ENCODE measurements at regions not wholly inside any gene's neighbourhood (a gene's known extent, or its start where the extent isn't known, plus 50 kb on each side); places are given as distances from the start of the nearest gene placed in this dataset.

DNA sequence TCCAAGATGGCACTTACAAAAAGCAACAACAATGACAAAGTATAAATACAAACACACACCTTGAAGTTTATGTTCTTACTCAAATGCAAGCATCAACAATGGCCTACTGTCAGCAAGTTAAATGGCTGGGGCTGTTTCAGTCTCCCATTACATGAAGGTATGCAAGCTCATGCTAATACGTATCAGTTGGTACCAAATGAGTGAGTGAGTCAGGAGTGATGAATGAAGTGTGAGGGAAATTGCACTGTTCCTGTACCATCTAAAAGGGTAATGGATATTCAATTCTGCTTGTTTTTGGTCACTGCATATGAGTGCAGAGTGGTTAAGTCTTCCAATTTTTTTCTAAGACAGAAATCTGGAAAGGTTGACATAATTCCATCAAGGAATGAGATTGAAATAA lies 964.9 kb downstream of the MAT2B start:
- Mint-ChIP-seq H3K27ac (no peak overlapping the region), H3K27me3 (no peaks in the 10 kb centered on the region), H3K9me3 (ENCODE audit: low read depth) (peaks cover 3% of the 10 kb centered on the region), H3K4me1 (ENCODE audit: low read depth) (no peaks in the 10 kb centered on the region), H3K36me3 (no peaks in the 10 kb centered on the region), H3K4me3 (no peak overlapping the region)

DNA sequence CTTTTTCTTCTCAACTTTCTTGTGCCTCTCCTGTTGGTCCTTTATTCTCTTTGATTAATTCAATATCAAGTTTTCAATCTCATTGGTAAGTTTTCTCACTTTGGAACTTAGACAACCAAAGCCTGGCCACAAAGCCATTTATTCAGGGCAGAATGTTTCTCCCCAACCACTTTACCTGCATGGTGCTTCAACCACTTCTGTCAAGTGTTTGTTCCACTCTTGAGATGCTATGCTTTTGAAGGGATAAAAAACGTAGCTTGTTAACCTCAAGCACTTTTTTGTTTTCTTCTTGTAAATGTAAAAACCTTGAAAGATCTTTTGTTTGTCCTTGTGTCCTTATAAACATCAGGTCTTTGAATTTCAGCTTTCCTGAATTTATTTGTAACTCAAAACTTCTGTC lies 966.7 kb downstream of the MAT2B start:
- Mint-ChIP-seq H3K4me3 (no peak overlapping the region), H3K27me3 (no peaks in the 10 kb centered on the region), H3K9me3 (ENCODE audit: low read depth) (peaks cover 8% of the 10 kb centered on the region), H3K4me1 (ENCODE audit: low read depth) (no peaks in the 10 kb centered on the region), H3K36me3 (no peaks in the 10 kb centered on the region), H3K27ac (no peak overlapping the region)

DNA sequence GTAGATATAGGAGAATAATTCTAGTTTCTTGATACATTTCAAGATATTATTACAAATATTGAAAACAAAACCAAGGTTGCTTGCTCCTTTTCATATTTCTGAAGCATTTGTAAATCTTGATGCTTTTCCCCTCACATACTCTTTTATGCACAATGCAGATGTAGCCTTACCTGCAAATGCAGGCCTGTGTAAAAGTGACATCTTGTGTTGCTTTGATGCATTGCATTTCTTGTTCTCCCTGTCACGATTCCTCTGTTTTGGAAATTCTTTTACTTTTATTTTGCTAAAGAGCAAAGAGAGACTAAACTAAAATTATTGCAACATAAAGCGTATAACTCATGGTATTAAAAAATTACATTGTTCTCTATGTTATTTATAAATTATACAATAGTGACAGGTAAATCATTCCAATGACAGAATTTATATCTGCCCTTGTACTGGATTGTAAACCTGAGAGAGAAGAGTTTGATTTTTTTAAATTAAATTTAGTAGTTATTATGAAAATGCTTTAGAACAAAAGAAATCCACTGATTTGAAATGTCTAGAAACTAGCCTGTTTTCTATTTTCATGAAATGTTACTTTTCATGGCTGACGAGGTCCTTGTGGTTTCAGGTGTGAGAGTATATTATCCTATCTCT lies 970.0 kb downstream of the MAT2B start:
- H3K4me3 Mint-ChIP-seq = no peak overlapping the region
- no peaks in the 10 kb centered on the region for H3K36me3 Mint-ChIP-seq
- H3K9me3 Mint-ChIP-seq (ENCODE audit: low read depth) = peaks cover 8% of the 10 kb centered on the region
- no peaks in the 10 kb centered on the region for H3K4me1 Mint-ChIP-seq (ENCODE audit: low read depth)
- no peak overlapping the region for H3K27ac Mint-ChIP-seq
- no peaks in the 10 kb centered on the region for H3K27me3 Mint-ChIP-seq

DNA sequence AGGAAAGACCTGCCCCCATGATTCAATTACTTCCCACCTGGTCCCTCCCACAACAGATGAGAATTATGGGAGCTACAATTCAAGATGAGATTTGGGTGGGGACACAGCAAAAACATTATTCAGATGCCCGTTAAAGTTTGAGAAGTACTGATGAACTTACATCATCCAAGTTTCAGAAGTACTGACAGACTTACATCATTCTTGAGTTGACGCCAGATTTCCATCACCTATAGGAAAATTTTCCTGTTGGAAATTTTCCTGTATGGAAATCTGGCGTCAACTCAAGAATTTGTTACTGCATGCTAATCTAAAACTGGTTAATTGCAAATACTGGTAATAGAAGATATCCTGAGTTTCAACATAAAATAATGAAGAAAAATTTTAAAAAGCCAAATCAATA lies 975.9 kb downstream of the MAT2B start:
- Mint-ChIP-seq H3K27ac (no peak overlapping the region), H3K27me3 (no peaks in the 10 kb centered on the region)

DNA sequence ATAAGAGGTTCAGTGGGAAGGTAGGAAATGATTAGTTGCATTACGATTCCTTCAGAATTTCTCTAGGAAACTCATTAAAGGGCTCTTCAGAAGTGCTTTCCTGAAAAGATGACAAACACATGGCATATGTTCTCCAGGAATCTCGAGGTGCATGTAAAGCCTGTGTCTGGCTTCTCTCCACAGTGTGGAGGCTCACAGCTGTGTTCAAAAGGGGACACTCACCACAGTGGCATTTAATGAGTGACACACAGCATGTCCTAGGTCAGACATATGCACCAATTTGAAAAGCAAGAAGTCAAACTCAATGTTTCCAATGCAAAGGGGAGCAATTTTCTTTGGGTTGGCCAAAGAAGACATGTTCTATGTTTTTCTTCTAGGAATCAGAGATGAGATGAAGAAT lies 976.9 kb downstream of the MAT2B start:
- no peaks in the 10 kb centered on the region for H3K27me3 Mint-ChIP-seq
- H3K9me3 Mint-ChIP-seq (ENCODE audit: low read depth) = peaks cover 8% of the 10 kb centered on the region
- no peaks in the 10 kb centered on the region for H3K36me3 Mint-ChIP-seq
- no peak overlapping the region for H3K4me3 Mint-ChIP-seq
- H3K4me1 Mint-ChIP-seq (ENCODE audit: low read depth) = no peaks in the 10 kb centered on the region
- no peak overlapping the region for H3K27ac Mint-ChIP-seq

More for the DNA sequence above, 975.9 kb downstream of the MAT2B start:
- no peaks in the 10 kb centered on the region for H3K4me1 Mint-ChIP-seq (ENCODE audit: low read depth)
- H3K9me3 Mint-ChIP-seq (ENCODE audit: low read depth) = peaks cover 5% of the 10 kb centered on the region
- no peaks in the 10 kb centered on the region for H3K36me3 Mint-ChIP-seq
- no peak overlapping the region for H3K4me3 Mint-ChIP-seq

DNA sequence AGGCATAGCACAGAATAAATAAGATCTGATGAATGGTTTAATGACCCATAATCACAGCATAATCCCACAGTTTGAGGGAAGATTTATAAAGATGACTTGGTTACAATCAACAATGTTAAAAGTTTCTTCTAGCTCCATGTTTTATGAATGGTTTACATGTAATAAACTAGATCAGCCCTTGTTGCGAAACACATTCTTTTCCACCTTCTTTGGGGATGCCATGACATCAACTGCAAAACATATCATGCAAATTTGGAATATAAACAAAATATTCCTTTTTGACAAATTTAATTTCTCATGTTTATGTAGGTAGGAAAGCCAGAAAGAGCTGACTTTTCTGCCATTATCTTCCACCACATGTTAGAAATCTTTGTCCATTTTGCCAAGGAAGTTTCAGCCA lies 979.5 kb downstream of the MAT2B start:
- Mint-ChIP-seq H3K9me3 (ENCODE audit: low read depth) (peaks cover 13% of the 10 kb centered on the region), H3K4me3 (no peak overlapping the region), H3K36me3 (no peaks in the 10 kb centered on the region), H3K4me1 (ENCODE audit: low read depth) (no peaks in the 10 kb centered on the region), H3K27me3 (no peaks in the 10 kb centered on the region), H3K27ac (no peak overlapping the region)

DNA sequence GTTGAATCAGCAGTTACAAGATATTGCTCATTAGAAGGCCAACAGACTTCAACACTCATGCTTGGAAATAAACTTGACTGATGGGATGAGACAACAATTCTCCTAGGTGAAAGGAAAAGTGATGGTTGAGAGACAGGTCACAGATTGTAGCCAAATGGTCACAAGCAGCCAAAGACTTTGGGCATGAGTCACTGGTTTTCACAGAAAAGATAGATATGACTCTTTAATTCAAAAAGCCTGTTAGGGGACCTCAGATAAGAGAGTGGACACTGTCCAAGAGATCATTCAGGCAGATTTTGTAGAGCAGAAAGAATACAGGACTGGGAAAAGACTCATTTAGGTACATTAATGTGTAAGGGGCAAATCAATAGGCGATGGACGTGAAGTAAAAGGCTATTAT lies 982.5 kb downstream of the MAT2B start:
- Mint-ChIP-seq H3K4me3 (no peak overlapping the region), H3K4me1 (ENCODE audit: low read depth) (no peaks in the 10 kb centered on the region), H3K27ac (no peak overlapping the region), H3K9me3 (ENCODE audit: low read depth) (peaks cover 13% of the 10 kb centered on the region), H3K27me3 (no peaks in the 10 kb centered on the region), H3K36me3 (no peaks in the 10 kb centered on the region)

DNA sequence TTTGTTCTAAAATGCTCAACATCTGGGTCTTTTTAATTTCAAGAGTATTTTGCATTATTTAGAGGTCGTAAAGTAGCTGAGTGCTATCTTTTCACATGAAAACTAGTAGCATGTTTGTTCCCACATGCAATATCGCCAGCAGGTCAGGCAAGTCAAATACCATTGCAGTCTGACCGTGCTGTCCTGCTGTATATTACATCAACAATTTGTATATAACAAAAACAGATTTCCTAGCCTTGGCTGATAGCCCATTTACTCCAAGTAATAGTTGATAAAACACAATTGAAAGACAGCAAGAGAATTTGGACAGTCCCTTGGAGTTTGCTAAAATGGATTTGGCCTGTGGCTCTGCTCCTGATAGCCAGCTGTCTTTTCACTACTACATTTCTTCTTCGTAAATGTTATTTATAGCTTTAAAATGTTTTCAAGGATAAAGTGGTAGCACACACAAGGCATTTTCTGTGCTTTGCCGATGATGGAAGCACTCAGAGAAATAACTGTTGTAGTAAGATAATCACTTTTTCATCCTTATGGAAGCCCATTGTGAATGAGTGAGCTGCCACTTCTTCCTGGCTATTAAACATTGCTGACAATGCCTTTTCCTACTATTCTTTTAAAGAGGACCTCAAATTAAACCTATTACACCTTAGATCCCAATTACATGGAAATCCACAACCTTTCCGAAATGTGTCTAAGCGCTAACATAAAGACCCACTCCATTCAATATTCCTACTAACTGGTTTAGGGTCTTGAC lies 992.1 kb downstream of the MAT2B start:
- no peaks in the 10 kb centered on the region for H3K4me1 Mint-ChIP-seq (ENCODE audit: low read depth)
- H3K36me3 Mint-ChIP-seq = no peaks in the 10 kb centered on the region
- H3K27ac Mint-ChIP-seq = no peak overlapping the region
- H3K9me3 Mint-ChIP-seq (ENCODE audit: low read depth) = no peaks in the 10 kb centered on the region
- H3K4me3 Mint-ChIP-seq = no peak overlapping the region
- no peaks in the 10 kb centered on the region for H3K27me3 Mint-ChIP-seq

DNA sequence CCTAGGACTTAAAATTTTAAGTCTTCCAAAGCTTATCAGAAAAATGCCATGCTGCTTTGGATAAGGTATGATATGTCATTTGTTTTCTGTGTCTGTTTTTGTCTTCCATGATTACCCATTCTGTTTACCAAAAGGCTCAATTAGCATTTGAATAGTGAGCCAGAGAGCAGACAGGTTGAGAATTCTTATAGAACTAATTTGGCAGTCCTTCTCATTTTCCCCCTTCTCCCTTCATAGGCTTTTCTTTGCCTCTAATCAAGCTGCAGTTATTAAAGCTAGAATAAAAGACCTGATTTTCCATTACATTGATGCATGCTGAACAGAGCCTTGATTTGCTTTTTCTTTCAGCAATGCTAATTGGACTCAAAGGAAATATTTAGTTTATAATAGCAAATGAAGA lies 993.0 kb downstream of the MAT2B start:
- Mint-ChIP-seq H3K9me3 (ENCODE audit: low read depth) (no peaks in the 10 kb centered on the region), H3K4me3 (no peak overlapping the region), H3K27me3 (no peaks in the 10 kb centered on the region), H3K36me3 (no peaks in the 10 kb centered on the region), H3K27ac (no peak overlapping the region), H3K4me1 (ENCODE audit: low read depth) (no peaks in the 10 kb centered on the region)

DNA sequence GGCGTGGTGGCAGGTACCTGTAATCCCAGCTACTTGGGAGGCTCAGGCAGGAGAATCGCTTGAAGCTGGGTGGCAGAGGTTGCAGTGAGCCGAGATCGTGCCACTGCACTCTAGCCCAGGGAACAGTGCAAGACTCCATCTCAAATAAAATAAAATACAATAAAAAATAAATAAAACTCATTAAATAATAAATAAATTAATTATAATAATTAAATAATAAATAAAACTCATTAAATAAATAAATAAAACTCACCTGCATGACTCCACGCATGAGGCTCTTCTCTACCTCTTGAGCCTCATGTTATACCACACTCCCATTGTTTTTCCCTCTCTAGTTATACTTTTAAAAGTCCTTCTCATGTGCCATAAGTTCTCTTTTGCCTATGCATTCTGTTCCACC lies 995.4 kb downstream of the MAT2B start:
- Mint-ChIP-seq H3K36me3 (no peaks in the 10 kb centered on the region), H3K4me1 (ENCODE audit: low read depth) (no peaks in the 10 kb centered on the region), H3K27ac (no peak overlapping the region), H3K27me3 (no peaks in the 10 kb centered on the region), H3K9me3 (ENCODE audit: low read depth) (no peaks in the 10 kb centered on the region), H3K4me3 (no peak overlapping the region)

DNA sequence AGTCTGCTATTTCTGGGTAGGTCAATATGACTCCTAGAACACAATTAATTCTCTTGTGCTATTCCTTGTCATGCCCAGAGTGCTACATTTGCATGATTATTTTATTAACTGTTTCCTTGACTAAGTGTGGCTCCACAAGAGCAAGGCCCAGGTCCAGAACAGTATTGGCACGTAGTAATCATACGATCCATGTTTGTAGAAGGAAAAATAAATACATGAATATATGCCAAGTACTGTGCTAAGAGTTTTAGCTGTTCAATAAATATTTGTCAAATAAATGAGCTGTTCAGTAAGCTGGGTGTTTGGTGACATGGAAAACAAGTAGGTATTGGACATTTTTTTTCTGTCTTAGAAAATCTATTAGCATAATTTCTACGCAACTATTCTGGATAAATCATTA lies 995.9 kb downstream of the MAT2B start:
- H3K4me3 Mint-ChIP-seq = no peak overlapping the region
- no peak overlapping the region for H3K27ac Mint-ChIP-seq
- H3K4me1 Mint-ChIP-seq (ENCODE audit: low read depth) = no peaks in the 10 kb centered on the region
- no peaks in the 10 kb centered on the region for H3K36me3 Mint-ChIP-seq
- H3K9me3 Mint-ChIP-seq (ENCODE audit: low read depth) = no peaks in the 10 kb centered on the region
- H3K27me3 Mint-ChIP-seq = no peaks in the 10 kb centered on the region

DNA sequence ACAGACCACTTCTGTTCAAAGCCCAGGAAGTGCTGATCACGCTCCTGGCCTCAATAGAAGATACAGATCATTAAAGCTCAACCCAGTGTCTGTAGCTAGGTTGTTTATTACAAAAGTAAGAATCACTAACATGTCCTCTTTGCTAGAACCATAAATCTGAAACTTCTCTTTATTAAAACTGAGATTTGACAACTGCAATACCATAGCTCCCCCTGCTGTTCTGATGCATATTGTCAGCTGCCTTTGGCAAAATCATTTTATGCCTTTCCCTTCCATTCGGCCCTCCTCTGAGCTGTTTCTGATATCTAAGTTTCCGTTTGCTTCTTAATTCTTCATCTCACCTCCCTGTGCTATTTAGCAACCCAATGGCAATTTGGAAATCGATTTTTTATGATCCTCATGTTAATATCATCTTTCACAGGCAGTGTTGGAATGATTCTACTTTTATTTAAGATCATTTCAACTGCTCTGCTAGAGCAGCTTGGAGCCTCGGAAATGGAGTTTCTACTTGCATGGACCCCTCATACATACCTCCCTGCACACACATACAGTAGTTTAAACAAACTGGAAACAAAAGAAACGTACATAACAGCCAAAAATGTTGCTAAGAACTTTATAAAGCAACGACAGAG lies 998.8 kb downstream of the MAT2B start:
- H3K4me1 Mint-ChIP-seq (ENCODE audit: low read depth) = no peaks in the 10 kb centered on the region
- no peaks in the 10 kb centered on the region for H3K9me3 Mint-ChIP-seq (ENCODE audit: low read depth)
- H3K4me3 Mint-ChIP-seq = no peak overlapping the region
- H3K27me3 Mint-ChIP-seq = no peaks in the 10 kb centered on the region
- H3K27ac Mint-ChIP-seq = no peak overlapping the region
- H3K36me3 Mint-ChIP-seq = no peaks in the 10 kb centered on the region

DNA sequence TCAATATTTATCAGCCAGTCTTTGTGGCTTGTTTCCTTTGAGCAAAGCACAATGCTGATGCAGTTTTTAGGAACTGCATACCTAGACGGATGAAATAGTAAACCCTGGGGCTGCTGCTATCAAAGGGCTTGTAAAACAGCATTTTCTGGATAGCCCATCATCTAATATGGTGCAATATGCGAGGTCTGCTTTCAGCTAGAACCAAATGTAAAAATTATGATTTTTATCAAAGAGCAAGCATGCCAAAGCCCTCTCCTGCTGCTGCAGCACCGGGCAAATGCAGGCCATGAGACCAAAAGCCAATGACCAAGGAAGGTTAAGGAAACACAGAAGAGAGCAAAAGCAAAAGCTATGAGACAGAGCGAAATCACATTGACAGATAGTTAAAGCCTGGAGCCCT lies 1000.4 kb downstream of the MAT2B start:
- no peaks in the 10 kb centered on the region for H3K36me3 Mint-ChIP-seq
- H3K27ac Mint-ChIP-seq = no peak overlapping the region
- H3K27me3 Mint-ChIP-seq = no peaks in the 10 kb centered on the region
- H3K4me3 Mint-ChIP-seq = no peak overlapping the region
- no peaks in the 10 kb centered on the region for H3K4me1 Mint-ChIP-seq (ENCODE audit: low read depth)
- H3K9me3 Mint-ChIP-seq (ENCODE audit: low read depth) = no peaks in the 10 kb centered on the region

DNA sequence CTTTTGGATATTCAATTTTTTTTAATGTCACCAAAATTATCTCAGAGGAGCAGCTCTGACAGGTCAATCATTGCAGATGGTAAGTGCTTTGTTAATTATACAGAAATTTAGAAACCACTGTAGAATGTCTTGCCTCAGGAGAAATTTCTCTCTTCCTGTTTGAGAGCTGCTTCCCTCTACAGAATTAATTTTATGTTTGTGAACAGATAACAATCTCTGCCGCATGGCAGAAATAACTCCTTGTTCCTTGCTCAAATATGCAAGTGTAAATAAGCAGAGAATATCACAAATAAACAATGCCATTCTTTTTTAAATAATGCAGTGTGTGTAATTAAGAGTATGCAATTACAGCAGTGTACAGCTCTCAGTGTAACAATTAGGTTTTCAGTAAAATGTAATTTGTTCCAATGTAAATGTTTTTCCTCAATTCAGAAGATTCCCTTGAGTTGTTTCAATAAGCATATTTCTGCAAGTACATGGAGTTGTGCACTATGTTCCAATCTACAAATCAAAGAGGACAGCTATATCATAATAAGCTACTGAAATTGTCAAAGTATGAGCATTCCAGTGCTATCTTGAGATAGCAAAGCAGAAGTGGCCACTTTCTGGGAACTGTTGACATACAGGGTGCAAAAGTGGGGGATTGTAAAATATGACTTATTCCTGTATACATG lies 1012.8 kb downstream of the MAT2B start:
- Mint-ChIP-seq H3K27ac (no peak overlapping the region), H3K4me3 (no peak overlapping the region), H3K4me1 (ENCODE audit: low read depth) (no peaks in the 10 kb centered on the region), H3K36me3 (no peaks in the 10 kb centered on the region), H3K27me3 (no peaks in the 10 kb centered on the region), H3K9me3 (ENCODE audit: low read depth) (peaks cover 9% of the 10 kb centered on the region)

DNA sequence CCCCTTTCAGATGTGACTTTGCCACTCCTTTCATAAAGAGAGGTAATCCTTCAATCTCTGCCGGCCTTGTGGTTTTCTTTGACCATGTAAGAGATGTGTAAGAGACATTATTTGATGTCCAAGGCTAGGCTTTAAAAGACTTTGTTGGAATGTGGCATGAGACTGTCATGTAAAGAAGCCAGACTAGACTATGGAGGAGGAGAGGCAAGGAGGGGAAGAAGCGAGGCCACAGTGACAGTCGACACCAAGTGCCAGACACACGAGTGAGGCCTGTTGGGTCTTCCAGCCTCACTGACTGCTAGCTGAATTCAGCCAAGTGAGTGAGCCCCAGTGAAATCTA lies 1013.3 kb downstream of the MAT2B start:
- H3K4me1 Mint-ChIP-seq (ENCODE audit: low read depth) = no peaks in the 10 kb centered on the region
- H3K9me3 Mint-ChIP-seq (ENCODE audit: low read depth) = peaks cover 9% of the 10 kb centered on the region
- H3K36me3 Mint-ChIP-seq = no peaks in the 10 kb centered on the region
- H3K27me3 Mint-ChIP-seq = no peaks in the 10 kb centered on the region
- no peak overlapping the region for H3K4me3 Mint-ChIP-seq
- H3K27ac Mint-ChIP-seq = no peak overlapping the region
